ENCODE measurements at regions not wholly inside any gene's neighbourhood (a gene's known extent, or its start where the extent isn't known, plus 50 kb on each side); places are given as distances from the start of the nearest gene placed in this dataset.

GRCh38 chr6:167688123-167688522 lies 138.6 kb upstream of the AFDN start:
- no peak for TF ChIP-seq GATA3 (IDR thresholded peaks at IDR 0.05; ENCODE audit: low read depth, low read length)
- no peak for TF ChIP-seq GATA2 (IDR thresholded peaks at IDR 0.05; ENCODE audit: low read depth, low read length)
